GM18508 (cell line): ENCODE measurements at regions not wholly inside any gene's neighbourhood (a gene's known extent, or its start where the extent isn't known, plus 50 kb on each side); places are given as distances from the start of the nearest gene placed in this dataset.

Source experiments
- ATAC-seq: cut with Tn5 transposase; IDR thresholded peaks from one replicate; pipeline ENCODE4 v1.9.1; 2021; ENCODE audit warnings: moderate number of reproducible peaks; ENCODE audit not compliant: insufficient read depth, unreplicated experiment

GRCh38 chr14:23694949-23695663 is 58.9 kb downstream of the DHRS2 start:
- no peak for ATAC-seq

- no peak for ATAC-seq
Observed at GRCh38 chr14:23695664-23695999, 59.5 kb downstream of the DHRS2 start.

GRCh38 chr14:23696701-23697239 is 60.6 kb downstream of the DHRS2 start:
- ATAC-seq = no peak

DNA sequence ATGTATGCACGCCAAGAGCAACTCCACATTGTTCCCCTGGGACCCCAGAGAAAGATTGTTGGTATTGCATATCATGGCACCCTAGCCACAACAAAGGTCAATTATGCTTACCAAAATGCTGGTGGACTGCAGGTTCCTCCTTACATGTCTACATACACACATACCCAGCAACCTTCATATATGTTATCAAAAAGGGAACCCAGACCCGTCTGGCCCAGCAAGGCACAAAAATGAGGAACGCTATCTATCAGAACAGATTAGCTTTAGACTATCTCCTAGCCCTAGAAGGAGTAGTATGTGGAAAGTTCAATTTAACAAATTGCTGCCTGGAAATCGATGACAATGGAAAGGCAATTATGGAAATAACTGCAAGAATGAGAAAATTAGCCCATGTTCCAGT is 61.5 kb downstream of the DHRS2 start:
- ATAC-seq = no peak

DNA sequence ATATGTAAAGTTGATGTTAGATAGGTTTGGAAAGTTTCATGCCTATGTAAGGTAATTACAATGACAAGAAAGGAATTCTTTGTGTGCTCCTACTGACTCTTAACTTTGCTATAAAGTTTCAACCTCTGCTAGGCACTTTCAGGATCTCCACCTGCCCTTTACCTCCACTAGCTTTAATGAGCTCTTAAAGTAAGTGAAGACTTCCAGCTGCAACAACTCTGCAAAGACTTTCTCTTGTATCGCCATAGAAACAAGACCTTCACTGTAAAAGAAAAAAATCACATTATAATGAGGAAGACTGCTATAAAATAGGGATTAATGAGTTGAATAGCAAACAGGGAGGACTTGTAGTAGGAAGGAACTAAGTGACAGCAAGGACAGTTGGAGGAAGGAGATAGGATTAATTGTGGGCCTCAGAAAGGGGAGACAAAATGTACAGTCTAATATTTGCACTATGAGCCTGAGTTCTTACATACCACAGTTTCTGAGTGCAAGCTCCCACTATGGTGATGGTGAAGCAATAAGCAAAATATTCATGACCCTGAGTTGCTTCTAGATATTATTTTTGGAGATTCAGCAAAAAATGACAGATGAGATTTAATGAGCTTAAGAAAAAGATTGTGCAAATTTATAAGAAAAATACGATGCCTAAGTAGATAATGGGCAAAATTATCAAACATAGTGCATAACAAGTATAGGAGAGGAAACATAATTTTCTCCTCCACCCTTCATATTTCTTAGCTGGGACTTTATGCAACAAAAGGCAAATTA is 66.7 kb downstream of the DHRS2 start:
- no peak for ATAC-seq

- ATAC-seq = no peak
Observed at GRCh38 chr14:23704890-23705289, 68.7 kb downstream of the DHRS2 start.

DNA sequence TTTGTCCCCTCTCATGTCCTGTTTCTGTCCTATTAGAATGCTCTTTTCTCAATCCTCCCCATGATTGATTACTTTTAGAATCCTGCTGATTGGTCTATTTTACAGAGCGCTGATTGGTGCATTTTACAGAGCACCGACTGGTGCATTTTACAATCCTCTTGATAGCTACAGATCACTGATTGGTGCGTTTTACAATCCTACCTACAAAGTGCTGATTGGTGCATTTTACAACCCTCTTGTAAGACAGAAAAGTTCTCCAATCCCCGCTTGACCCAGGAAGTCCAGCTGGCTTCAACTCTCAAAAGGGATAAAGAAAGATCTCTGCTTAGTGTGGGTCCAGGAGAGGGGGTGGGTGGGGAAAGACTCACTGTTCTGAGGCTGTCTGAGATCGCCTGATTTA is 71.3 kb downstream of the DHRS2 start:
- ATAC-seq = no peak

- no peak for ATAC-seq
Observed at GRCh38 chr14:23708343-23708742, 72.2 kb downstream of the DHRS2 start.

- no peak for ATAC-seq
Observed at GRCh38 chr14:23709923-23710322, 73.8 kb downstream of the DHRS2 start.

DNA sequence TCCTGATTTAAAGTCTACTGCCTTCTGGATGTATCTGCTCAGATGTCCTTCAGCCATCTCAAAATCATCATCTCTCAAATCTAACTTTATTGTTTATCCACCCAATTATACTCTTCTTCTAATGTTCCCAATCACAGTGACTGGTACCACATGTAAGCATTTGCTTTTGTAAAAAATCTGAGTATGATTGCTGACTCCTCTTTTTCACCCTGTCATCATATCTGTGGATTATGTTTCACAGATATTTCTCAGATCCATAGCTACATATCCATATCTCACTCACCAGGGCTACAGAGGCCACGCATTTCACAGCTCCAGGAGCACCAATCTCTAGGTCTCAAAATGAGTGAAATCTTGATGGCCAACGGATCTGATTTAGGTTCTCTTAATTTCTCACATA is 76.1 kb downstream of the DHRS2 start:
- no peak for ATAC-seq

DNA sequence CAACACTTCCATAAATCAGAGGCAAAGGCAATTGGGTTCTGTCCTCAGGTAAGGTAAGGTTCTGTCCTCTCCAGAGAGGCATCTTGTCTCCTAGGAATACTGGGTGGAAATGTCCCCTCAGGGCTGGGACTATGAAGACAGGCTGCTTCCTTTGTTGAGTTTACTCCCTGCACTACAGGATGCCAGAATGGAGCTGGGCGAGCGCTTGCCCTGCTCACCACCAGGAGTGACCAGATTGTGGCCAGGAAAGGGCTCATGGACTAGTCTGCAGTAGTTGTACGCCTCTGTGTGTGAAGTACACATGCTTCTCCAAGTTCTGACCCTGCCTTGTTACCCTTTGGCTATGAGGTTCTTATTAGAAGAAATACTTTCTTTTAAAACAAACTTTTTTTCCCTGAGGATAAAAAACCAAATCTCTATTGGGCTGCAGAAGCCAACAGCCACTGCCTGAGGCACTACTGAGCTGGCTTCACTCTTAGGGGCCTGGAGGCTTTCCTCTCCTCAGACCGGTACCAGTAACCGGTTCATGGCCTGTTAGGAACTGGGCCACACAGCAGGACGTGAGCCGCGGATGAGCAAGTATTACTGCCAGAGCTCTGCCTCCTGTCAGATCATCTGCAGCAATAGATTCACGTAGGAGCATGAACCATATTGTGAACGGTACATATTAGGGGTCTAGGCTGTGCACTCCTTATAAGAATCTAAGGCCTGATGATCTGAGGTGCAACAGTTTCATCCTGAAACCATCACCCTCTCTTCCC is 83.2 kb downstream of the DHRS2 start:
- no peak for ATAC-seq

DNA sequence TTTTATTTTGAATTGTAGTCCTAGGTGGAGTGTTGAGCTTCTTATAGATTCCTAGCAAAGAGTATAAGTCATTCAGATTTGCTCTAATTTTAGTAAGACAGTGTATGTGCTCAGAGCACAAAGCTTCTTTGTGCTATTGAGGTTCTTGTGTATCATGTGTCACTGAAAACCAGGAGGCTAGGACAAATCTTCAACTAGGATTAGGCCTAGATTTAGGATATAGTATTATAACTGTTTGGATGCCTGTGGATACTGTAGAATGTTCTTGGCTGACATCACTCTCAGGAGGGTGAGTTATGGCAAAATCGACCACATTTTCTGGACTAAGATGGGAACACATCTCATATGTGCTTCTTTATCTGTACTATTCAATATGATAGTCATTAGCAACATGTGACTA is 86.5 kb downstream of the DHRS2 start:
- ATAC-seq = no peak

DNA sequence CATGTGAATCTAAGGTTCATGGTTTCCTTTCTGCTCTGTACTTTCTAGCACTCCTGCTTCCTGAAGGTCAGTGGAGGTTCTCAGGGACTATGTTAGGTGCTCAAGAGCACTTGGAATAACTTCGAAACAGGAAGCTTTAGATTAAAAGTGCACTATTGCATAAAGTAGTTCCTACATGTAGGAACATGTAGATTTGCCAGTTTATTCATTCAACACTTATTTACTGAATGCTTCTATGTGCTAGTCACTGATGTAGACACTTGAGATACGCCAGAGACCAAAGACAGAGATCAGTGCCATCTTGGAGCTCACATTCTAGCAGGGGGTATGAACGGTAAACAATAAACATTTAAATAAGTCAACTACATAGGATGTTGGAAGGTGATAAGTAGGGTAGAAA is 87.7 kb downstream of the DHRS2 start:
- no peak for ATAC-seq

- ATAC-seq = no peak
Observed at GRCh38 chr14:23725528-23725927, 89.4 kb downstream of the DHRS2 start.

GRCh38 chr14:23725980-23726710 is 90.0 kb downstream of the DHRS2 start:
- no peak for ATAC-seq

DNA sequence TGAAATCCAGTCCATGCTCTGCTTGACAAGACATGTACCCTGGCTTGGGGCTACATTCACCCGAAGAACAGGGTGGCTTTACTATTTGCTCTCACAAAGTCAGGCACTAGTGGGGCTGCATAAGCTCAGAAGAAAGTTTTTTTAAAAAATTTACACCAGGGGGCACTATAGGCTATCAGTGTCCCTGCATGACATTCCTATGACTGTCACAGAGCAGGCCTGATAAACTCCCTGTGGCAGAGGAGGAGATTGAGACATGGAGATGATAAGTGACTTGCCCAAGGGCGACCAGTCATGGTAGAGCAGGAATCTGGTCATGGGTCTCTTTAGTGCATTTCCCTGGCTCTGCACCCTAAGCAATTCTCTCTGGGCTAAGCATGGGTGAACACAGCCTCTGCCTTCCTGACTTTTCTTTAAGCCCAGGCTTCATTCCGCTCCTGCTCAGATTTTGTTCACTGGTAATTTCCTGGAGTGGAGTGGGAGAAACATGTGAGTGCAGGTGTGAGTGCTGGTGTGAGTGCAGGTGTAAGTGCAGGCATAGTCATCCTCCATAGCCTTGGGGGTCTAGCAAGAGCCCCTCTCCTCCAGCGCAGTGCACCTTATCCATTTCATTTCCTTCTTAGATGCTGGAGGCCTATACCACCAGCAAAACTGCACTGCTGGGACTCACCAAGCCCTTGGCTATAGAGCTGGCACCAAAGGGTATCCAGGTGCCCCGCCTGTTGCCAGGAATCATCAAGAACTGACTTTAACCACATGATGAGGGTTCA is 91.6 kb downstream of the DHRS2 start:
- ATAC-seq = no peak

- no peak for ATAC-seq
Observed at GRCh38 chr14:23728791-23729190, 92.6 kb downstream of the DHRS2 start.

- ATAC-seq = no peak
Observed at GRCh38 chr14:23729720-23730387, 93.7 kb downstream of the DHRS2 start.

- ATAC-seq = no peak
Observed at GRCh38 chr14:23735394-23735793, 99.2 kb downstream of the DHRS2 start.
